HG02885 (cell line): ENCODE measurements at regions not wholly inside any gene's neighbourhood (a gene's known extent, or its start where the extent isn't known, plus 50 kb on each side); places are given as distances from the start of the nearest gene placed in this dataset.
"Not testable (repeated sequence)": the region's sequence is repeated elsewhere in the genome, so short reads cannot be mapped to it uniquely, and the experiment has no call there.

Source experiments
- ATAC-seq: cut with Tn5 transposase; IDR thresholded peaks from one replicate; pipeline ENCODE4 v1.9.1; 2021; ENCODE audit warnings: mild to moderate bottlenecking; ENCODE audit not compliant: unreplicated experiment, poor library complexity

GRCh38 chr22:15772337-15772736, 82.5 kb downstream of the POTEH start:
- ATAC-seq = not testable (repeated sequence)

- not testable (repeated sequence) for ATAC-seq
Observed at GRCh38 chr22:15775118-15775517, 85.3 kb downstream of the POTEH start.

DNA sequence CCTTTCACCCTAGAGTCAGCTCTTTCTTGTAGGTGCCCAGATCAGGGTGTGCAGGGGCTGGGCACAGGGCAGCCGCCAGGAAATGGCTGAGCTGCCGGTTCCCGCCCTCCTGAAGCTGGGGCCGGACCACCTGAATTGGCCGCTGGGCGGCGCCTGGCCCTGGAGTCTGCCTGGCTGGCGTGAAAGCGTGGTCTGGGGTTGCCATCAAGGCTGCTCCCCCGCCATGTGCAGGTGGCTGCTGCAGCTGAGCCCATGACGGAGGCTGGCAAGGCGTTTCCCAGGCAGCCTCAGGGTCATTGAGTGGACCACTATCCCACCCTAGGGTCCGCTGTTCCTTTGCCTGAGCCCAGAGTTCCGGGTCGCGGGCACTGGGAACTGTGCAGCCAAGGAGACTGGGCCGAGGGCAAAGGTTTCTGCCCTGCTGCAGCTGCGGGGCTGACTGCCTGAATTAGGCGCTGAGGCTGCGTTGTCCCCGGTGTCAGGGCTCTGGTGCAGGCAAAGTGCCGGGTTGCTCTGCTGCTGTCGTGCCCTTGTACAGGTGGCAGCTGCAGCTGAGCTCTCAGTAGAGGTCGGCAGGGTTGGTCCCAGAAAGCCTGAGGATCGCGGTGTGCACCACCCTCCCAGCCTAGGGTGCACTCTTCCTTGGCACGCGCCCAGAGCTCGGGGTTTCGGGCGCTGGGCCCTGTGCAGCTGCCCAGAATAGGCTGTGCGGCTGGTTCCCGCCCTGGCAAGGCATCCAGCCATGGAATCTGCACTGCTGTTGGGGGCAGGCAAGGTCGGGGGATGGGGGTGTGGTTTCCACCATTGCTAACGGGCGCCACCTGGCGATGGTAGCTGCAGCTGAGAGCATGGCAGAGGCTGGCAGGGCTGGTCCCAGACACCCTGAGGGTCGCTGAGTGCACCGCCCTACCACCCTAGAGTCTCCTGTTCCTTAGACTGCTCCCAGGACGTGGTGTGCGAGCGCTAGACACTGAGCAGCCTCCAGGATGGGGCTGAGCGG, 86.1 kb downstream of the POTEH start:
- peak; percentile 44 for ATAC-seq

GRCh38 chr22:15776727-15777126, 86.9 kb downstream of the POTEH start:
- not testable (repeated sequence) for ATAC-seq

DNA sequence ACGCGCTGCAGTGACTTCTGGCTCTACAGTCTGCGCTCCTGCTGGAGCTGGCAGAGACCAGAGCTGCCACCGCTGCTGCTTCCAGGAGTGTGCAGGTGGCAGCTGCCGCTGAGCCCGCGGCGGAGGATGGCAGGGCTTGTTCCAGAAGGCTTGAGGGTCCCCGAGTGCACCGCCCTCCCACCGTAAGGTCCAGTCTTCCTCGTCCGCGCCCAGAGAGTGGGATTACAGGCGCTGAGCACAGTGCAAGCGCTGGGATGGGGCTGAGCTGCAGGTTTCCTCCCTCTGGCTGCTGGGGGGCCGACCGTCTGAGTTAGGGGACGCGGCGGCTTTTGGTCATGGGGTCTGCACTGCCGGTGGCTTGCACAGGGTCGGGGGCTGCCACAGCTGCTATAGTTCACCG, 87.3 kb downstream of the POTEH start:
- ATAC-seq = not testable (repeated sequence)

DNA sequence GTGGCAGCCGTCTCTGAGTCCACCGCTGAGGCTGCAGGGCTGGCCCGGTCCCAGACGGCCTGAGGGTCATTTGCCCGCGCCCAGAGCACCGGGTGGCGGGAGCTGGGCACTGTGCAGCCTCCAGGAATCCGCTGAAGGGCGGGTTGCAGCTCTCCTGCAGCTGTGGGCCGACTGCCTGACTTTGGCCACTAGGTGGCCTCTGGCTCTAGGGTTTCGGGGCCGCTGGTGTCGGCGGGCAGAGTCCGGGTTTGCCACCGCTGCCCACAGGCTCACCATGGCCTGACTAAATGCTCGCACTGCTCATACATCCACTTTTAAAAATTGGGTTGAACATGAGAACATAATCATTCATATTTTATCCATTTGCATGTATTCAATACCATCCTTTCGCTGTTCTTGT, 87.7 kb downstream of the POTEH start:
- ATAC-seq = not testable (repeated sequence)

- ATAC-seq = not testable (repeated sequence)
Observed at GRCh38 chr22:15778366-15778765, 88.5 kb downstream of the POTEH start.

DNA sequence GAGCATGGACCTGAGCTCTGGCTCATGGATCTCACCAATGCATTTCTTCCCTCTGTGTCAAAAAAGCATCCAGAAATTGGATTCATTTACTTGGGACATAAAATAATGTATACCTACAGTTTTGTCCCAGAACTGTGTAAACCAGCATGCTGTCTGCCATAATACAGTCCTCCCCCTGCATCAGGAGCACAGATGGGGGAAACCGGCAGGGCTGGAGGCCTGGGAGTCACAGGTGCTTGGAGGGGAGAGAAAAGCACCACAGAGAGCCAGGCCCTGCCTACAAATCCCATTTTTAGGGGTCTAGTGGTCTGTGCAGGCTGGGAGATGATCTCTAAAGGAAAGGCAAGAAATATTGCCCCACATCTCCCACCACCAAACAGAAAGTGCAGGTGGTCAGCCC, 91.8 kb downstream of the POTEH start:
- not testable (repeated sequence) for ATAC-seq

GRCh38 chr22:15782933-15783332, 93.1 kb downstream of the POTEH start:
- not testable (repeated sequence) for ATAC-seq

DNA sequence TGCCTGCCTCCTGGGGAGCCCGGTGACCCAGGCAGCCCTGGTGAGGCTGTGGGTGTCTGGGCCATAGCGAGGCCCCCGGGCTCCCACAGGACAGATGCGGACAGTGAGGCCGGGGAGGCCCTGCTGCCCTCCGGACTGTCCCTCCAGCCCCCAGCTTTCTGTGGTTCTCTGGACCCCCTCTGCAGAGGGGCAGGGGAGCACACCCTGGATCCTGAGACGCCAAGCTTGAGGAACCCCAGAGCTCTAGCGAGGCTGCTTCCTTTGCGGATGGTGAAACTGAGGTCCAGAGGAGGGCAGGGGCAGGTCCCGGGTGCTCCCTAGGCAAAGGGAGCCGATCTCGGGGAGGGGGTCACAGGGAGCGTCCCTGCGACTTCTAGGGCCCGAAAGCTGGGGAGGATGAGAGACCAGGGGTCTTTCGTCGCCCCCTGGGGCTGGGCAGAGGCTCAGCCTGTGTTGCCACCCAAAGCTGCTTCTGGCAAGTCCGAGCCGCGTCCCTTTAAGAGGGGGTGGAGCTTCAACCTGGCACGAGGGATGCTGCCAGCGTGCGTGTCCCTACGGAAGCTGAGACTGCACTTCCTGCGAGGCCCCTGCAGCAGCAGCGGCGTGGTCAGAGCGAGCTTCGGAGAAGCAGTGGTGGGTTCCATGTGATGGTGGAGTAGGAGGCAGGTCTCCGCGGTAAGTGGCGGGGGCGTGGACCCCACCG, 94.7 kb downstream of the POTEH start:
- ATAC-seq = not testable (repeated sequence)

GRCh38 chr22:15786942-15787733, 97.3 kb downstream of the POTEH start:
- not testable (repeated sequence) for ATAC-seq

GRCh38 chr22:15791557-15791956, 101.7 kb downstream of the POTEH start:
- ATAC-seq = not testable (repeated sequence)

GRCh38 chr22:15799935-15800334, 110.1 kb downstream of the POTEH start:
- not testable (repeated sequence) for ATAC-seq

GRCh38 chr22:15811141-15811540, 121.3 kb downstream of the POTEH start:
- ATAC-seq = peak; percentile 62

- ATAC-seq = not testable (repeated sequence)
Observed at GRCh38 chr22:15815783-15816182, 126.0 kb downstream of the POTEH start.

DNA sequence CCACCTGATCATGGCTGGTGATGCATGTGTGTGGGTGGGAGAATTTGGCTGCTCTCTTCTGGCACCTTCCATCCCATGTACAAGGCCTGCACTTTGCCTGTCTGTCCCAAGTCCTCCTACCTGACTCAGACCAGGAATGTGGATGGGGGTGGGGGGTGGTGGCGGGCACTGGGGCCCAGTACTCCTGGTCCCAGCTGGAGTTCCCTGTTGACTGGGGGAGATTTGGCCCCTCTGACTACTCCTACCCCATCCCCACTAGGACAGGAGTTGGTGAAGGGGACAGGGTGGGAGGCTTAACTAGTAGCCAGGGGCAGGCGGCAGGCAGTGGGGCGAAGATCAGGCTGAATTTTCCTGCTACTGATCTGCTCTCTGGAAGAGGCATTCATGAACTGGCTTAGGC, 126.6 kb downstream of the POTEH start:
- not testable (repeated sequence) for ATAC-seq

- ATAC-seq = not testable (repeated sequence)
Observed at GRCh38 chr22:15817264-15817663, 127.4 kb downstream of the POTEH start.

DNA sequence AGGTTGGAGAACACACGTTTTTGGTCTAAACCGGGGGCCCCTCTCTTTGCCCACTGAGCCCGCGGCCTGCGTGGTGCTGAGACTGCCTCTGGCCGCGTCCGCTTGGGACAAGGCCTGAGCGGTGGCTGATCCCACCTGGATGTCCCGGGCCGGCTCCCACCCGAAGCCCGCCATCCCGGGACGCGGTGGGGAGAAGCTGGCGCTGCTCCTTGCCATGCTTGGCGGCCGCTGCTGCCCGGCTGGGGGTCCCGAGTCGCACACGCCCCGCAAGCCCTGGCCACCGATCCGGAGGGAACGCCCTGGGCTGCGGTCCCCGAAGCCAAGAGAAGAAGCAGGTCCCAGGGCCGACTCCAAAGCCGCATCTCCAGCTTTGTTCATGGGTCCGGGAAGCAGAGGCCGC, 130.1 kb downstream of the POTEH start:
- not testable (repeated sequence) for ATAC-seq

GRCh38 chr22:15821088-15821487, 131.3 kb downstream of the POTEH start:
- not testable (repeated sequence) for ATAC-seq

GRCh38 chr22:15822001-15822400, 132.2 kb downstream of the POTEH start:
- ATAC-seq = not testable (repeated sequence)
